D341Med (cell line): ENCODE measurements at regions not wholly inside any gene's neighbourhood (a gene's known extent, or its start where the extent isn't known, plus 50 kb on each side); places are given as distances from the start of the nearest gene placed in this dataset.
"Not testable (repeated sequence)": the region's sequence is repeated elsewhere in the genome, so short reads cannot be mapped to it uniquely, and the experiment has no call there.

Source experiments
- DNase-seq: peaks from one replicate; pipeline ENCODE4 v3.0.0; 2012; ENCODE audit warnings: low spot score

DNA sequence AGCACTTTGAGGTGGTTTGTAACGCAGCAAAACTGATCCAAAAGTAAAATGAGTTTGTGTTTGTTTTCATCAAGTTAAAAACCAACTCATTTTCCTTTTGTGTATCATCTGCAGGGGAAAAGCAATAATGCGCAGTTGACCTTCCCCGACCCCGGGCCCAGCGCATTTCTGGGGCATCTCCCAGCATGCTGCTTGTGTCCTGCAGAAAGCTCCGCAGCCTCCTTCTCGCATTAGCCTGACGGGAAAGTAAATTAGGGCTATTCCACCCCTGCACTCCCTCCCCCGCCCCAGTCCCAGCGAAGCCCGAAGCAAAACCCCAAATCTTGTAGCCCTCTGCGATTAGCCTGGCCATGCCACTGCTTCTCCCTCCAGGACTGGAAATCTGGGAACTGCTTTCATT lies 82.0 kb upstream of the PPM1B start:
- DNase-seq, result no peak

DNA sequence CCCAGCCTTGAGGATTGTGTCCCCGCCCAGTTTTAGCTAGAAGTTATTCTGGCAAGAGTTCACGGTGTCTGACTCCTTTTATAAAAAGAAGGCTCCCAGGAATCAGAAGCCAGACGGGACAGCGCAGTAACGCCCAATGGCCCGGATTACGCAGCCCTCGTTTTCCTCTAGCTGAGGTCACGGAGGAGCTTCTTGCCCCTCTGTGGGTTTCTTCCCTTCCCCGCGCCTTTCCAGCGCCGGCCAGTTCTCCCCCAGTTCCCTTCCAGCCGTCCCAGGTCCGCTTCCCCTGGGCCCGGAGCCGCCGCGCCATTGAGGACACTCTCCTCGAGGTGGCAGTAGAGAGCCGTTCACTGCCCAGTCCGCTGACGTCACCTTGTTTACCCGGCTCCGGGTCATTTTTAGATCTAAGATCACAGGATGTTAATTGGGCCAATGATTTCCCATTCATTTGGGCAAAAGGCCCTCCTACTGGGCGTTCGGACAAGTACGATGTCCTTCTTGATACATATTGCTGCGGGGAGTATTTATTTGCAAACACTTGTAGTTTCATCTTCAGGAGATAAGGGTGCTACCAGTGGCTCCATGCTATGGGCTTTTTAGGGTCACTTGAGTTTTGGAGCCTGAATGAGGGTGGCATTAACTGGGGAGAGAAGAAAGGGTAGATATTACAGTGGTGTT lies 81.5 kb upstream of the PPM1B start:
- peak; percentile 90 for DNase-seq

GRCh38 chr2:44087714-44088092 lies 81.0 kb upstream of the PPM1B start:
- DNase-seq, result no peak

DNA sequence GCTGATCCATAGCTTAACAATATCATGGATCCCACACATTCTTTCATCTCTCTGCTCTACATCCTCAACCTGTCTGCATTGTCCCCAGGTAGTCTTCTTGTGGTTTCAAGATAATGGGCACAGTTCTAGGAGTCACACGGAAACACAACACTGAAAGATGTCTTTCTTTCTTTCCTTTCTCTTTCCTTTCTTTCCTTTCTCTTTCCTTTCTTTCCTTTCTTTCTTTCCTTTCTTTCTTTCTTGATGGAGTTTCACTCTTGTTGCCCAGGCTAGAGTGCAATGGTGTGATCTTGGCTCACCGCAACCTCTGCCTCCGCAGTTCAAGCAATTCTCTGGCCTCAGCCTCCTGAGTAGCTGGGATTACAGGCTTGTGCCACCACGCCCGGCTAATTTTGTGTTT lies 76.2 kb upstream of the PPM1B start:
- DNase-seq, result not testable (repeated sequence)

DNA sequence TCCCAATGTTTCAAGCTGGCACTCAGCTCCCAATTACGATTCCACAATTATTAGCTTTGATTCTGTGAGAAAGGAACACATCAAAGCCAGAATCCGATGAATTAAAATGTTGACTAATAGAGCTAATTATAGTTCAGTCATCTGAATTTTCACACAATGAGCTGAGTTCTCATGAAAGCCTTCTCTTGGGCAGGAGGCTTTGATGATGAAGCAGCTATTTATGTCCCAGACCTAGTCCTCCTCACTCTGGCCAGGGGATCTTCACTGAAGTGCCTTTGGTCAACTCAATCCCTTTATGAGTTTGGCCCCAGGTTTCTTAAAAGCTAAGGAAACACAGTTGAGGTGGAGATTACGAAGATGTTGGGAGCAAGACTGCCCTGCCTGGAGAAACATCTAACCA lies 74.7 kb upstream of the PPM1B start:
- DNase-seq, result no peak

DNA sequence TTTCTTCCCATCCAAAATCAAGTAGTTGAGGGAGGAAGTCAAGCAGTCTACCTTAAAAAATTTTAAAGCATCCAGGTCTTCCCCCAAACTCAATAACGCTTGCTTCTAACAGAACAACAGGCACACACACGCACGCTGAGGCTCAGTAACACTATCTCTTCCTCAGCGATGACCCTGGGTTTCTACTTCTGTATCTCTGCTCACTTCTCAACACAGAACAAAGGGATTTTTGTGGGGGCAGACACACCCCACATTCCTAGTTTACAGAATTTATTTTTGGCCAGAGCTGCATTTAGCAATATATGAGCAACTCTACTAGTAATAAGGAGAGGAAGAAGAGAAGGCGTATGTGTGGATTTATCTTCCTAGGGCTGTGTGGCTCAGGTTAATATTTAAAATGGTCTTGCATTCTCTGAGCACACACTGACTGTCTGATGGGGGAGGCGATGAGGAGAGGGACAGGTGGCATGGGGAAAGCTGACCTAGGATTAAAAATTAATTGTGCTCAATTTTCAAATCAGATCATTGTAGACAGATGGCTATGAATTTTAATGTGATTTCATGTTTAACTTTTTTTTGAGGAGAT lies 71.3 kb upstream of the PPM1B start:
- DNase-seq, result no peak

DNA sequence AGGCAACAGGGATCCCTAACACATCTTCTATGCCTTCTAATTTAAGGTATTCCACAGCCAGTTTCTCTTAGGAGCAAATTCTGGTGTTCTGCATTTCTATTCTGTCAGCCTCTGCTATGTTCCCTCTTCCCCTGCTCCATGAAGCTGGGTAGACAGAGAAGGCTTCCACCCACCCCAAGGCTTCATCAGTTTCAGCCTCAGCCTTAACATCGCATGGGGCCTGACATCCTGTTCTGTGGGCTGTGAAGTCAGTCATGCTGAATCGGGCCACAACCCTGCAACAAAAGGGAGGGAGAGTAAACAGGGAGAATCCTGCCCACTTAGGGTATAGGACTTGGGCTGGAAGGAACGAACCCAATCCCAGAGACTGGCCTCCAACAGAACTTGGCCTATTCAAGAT lies 70.6 kb upstream of the PPM1B start:
- DNase-seq, result no peak

- DNase-seq, result no peak
These were observed 69.8 kb upstream of the PPM1B start for GRCh38 chr2:44098891-44099290.

DNA sequence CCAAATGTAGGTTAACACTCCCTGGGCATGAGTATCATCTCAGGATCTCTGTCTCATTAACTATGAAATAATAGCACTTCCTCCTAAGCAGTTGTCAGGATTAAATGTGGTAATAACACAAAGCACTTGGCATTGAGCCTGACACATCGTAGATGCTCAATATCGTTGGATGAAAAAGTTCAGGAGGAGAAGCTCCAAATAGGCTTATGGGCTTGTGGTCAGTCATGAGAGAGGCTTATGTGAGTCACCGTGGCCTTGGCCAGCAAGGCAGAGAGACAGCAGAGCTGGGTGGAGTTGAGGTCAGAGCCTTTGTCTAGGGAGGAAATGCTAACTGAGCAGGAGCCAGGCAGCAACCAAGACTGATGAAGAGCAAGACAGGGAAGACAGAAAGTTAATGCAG lies 68.3 kb upstream of the PPM1B start:
- no peak for DNase-seq

- DNase-seq, result no peak
These were observed 67.4 kb upstream of the PPM1B start for GRCh38 chr2:44101246-44101645.

GRCh38 chr2:44102790-44103562 lies 65.7 kb upstream of the PPM1B start:
- no peak for DNase-seq

GRCh38 chr2:44103639-44104038 lies 65.0 kb upstream of the PPM1B start:
- DNase-seq, result no peak

GRCh38 chr2:44104855-44105271 lies 63.8 kb upstream of the PPM1B start:
- no peak for DNase-seq

GRCh38 chr2:44106509-44106908 lies 62.2 kb upstream of the PPM1B start:
- not testable (repeated sequence) for DNase-seq

- no peak for DNase-seq
These were observed 61.5 kb upstream of the PPM1B start for GRCh38 chr2:44107086-44107740.

- no peak for DNase-seq
These were observed 60.7 kb upstream of the PPM1B start for GRCh38 chr2:44107974-44108373.

DNA sequence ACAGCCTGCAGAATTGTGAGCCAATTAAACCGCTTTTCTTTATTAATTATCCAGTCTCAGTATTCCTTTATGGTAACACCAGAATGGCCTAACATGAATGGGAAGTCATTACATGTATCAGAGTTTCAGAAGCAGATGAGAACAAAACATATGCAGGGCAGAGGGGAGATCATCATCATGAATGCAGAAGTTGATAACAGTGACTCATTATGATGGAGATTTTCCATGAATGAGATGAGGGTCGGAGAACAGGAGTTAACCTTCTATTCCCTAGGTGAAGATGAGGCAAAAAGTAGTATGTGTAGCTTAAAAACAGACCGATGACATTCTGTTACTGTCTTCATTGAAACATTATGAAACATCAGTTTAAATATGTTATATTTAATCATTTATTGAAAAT lies 59.5 kb upstream of the PPM1B start:
- no peak for DNase-seq

DNA sequence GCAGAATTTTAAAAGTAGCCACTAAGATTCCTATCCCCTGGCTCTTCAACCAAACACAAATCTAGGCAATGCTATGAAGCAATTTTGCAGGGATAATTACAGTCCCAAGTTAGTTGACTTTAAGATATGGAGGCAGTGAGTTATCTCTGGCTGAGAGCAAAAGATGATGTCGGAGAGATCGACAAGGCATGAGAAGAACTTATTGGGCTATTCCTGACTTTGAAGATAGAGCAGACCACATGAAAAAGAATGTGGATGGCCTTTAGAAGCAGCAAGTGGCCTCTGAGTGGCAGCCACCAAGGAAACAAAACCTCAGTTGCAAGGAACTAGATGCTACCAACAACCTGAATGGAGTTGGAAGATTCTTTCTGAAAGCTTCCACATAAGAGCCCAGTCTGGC lies 58.2 kb upstream of the PPM1B start:
- DNase-seq, result no peak

DNA sequence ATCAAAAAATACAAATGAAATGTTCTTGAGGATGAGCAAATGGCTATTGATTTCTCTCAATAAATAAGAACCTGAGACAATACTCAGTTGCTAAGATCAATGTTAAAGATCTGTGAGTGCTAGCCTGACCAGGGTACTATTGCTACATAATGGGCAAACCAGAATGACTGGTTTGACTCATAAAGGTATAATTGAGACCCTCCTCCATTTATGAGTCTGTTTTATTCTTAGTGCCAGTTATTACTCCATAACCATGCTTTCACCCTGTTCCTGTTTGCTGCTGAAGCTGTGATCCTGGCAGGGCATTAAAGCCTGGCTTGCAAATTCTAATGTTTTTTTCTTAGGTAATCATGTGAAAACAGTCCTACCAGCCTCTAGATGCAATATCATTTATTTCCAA lies 56.6 kb upstream of the PPM1B start:
- DNase-seq, result no peak

GRCh38 chr2:44116319-44116718 lies 52.4 kb upstream of the PPM1B start:
- DNase-seq, result no peak

GRCh38 chr2:44118257-44118656 lies 50.4 kb upstream of the PPM1B start:
- DNase-seq, result no peak
